UCSD-AML1 (cell line): ENCODE measurements at regions not wholly inside any gene's neighbourhood (a gene's known extent, or its start where the extent isn't known, plus 50 kb on each side); places are given as distances from the start of the nearest gene placed in this dataset.

Experiments used
- DNase-seq: peaks from one replicate; lab custom pipeline; 2025; ENCODE audit not compliant: unreplicated experiment; lab: John Stamatoyannopoulos, UW

DNA sequence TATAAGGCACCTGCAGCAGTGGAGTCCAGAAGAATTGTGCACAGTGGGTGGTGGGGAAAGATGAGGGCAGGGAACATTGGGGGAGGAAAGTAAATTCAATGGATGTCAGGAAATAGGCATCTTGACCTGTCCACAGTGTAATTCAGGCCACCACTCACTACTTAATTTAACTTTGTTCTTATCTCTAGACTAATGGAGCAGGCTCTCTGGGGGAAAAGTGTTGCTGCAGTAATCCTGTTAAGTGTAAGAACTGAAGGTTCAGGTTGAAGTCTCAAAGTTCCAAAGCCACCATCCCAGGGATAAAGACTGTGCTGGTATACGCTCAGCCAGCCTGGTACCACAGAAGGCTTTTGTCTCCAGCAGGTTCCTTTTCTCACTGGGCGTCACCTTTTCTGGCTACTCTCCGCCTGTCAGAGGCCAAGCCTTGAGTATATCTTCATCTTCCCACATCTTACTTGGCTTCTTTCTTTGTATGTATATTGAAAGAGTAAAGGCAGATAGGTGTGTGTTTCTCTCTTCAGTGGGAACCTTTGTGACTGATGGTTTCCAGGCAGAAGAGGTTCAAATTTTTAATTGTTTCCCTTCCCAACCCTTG lies 150.9 kb upstream of the DMRT1 start:
- DNase-seq, result no peak

DNA sequence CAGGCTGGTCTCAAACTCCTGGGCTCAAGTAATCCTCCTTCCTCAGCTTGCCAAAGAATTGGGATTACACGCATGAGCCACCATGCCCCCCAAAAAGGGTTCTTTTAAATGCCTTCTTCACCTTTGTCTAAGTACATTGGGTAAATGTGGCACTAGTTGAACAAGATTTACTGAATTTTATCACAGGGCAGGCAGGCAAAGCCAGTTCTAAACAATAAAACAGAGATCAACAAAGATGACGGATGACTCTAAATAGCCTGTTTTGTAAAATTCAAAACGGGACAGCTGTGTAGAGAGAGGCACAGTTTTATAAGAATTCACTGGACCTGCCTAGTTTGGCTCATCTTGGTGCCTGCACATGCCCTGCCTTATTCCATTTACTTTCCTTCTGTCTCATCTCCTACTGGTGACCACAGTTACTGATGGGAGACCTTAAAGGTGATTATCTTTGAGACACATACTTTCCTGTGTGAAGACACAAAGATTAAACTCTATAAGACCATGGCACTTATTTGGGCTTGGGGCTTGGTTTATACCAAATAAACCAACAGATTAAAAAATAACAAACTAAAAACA lies 149.6 kb upstream of the DMRT1 start:
- no peak for DNase-seq

DNA sequence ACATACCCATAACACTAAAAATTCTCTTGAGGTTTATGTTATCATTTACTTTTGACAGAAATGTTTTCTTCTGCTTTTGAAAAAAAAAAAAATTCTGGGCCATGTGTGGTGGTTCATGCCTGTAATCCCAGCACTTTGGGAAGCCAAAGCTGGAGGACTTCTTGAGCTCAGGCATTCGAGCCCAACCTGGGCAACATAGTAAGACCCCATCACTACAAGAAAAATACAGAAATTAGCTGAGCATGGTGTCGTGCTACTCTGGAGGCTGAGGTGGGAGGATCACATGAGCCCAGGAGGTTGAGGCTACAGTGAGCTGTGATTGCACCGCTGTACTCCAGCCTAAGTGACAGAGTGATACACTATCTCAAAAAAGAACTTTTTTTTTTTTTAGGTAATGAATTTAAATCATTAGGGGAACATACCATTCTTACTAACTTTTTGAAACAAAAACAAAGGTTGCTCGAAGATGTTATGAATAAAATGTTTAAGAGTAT lies 148.8 kb upstream of the DMRT1 start:
- DNase-seq, result no peak

DNA sequence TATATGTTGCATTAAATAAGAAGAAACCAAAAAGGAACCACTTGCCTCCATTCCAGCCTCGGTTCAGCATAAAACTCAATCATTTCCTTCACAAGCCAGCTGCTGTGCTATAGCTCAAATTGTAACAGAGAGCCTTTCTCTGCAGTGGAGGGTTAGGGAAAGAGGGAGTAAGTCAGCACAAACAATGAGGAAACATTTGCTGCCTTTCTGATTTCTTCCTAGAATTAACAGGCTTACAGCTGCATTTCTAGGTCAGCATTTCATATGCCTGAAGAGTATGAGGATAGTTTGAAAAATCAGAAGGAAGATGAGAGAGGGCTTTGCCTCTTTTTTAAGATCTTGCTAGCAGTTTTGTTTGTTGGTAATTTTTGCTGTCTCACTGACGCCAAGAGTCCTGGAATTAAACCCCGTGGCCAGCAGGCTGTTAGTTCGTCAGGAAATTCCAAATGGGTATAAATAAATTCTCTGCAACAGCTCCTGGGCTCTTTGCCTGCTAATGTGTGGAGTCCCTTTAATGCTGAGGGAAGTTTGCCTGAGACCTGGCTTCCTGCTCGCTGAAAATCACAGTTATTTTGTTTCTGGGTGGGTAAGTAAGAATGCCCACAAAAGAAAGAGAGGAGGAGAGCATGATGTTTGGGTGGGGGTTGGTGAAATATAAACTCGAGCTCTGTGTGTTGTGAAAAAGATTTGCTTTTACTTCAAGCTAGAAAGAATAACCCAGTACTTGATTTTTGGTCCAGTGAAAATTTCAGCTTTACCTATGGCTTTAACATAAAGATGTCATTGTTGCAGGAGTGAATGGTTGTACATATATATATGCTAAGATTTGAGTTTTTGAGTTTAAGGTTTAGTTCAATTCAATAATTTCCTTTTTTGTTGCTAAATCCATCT lies 148.1 kb upstream of the DMRT1 start:
- DNase-seq, result no peak

DNA sequence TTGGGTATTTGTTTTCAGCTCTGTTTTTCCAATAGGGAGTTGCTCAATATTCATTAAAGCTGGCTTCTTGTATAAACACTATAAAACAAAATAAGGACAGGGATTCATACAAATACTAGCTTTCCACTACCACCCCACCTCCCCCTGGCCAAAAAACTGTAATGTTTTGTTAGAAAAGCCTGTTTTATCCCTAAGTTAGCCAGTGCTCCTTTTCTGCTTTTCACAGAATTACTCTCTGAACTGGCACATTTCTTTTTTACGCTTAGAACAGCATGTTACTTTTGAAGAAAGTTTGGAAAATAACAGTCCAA lies 147.4 kb upstream of the DMRT1 start:
- no peak for DNase-seq

DNA sequence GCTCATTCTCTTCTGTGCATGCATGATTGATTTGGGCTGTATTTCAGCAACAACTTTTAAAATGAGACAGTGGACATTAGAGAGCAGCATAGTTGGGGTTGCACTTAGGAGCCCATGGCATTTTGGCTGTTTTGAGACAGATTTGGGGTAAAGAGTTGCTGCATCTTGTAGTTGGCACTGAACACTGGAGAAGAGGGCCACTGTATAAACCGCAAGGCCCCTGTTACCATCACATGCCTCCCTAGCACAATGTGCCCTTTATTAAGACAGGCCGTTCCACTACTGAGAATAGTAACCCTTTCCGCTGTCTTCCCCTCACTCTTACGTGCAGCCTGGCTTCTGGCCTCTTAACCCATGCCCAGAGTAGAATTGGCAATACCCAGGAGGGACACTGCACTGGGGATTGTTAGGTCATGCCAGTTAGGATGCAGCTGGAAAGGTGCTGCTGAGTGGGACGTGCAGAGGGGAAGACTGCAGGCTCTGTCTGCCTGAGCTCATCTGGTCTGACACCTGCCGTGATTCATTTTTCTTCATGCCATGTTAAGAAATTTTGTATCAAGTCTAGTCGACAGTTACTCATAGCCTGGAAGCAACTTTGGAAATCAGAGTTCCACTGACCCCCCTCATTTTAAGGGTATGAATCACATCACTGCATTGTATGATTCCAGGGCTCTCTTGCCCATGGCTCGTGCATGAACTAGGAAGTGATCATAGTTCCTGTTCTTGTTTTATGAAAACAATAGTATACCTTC lies 146.9 kb upstream of the DMRT1 start:
- DNase-seq, result no peak

DNA sequence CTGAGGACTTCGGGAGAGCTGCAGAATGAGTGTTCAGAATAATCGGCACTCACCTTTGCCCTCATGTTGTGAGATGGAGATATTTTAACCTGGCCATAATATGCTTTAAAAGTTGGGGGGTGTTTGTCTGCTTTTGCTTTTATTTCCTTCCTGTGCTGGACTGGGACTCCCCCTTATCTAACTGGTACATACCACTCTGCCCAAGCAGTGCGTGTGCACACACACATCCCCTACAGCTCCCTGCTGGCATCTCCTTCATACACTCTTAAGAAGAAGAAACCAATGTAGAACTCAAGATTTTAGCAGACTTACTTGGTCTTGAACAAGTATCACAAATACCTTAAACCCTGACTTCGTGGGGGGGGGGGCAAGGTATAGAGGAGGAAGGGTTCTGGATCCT lies 146.2 kb upstream of the DMRT1 start:
- no peak for DNase-seq

DNA sequence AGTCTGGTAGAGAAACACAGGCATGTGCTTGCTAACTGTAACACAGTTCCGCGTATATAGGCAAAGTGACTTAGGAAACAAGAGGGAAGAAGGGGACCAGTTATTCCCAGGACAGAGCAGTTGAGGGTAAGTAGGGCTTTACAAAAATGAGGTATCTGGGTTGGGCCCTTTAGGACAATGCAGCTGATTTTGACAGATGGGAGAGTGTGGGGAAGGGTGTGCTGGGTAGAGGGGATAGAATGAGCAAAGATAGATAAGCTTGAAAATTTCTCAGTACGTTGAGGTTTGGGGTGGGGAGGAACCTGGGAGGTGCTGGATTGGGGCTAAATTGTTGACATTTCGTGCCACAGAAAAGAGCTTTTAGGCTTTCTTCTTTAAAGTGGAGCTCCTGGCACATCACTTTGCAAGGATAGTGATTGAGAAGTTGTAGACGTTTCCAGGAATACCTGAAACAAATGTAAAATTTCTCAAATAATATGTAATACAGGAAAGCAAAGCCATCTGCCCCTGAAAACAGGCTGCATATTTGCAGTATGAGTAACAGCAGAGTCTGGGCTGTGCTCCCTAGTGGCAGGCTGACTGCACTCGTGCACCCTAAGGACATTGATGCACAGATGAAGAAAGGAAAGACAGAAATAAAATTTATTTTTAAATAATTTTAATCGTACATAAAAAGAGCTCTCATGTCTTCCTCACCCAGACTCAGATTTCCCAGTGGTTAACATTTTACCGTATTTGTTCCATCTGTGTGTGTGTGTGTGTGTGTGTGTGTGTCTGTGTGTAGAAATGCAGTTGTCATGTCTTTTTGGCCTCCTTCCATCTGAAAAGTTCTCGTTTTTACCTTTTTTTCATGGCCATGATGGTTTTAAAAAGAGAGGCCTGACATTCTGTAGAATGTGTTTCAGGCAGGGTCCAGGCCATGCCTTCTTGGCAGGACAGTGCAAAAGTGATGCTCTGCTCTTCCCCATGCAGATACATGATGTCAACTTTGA lies 144.9 kb upstream of the DMRT1 start:
- DNase-seq, result no peak

DNA sequence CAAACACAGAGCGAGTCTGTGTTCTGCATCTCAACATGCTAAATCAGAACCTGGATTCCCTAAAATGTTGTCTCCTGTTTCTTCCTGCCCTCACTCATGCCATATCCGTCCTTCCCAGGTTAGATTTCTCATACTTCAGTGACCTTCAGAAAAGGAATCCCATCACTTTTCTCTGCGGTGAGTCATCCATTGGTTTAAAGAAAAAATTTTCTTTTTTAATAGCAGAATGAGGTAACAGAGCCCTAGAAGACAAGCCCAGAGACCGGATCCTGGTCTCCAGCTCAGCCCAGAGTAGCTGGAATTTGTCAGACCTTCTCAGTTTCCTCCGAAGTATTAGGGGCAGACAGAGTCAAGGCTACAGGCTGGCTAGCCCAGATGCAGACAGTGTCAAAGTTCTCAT lies 143.2 kb upstream of the DMRT1 start:
- DNase-seq, result no peak

DNA sequence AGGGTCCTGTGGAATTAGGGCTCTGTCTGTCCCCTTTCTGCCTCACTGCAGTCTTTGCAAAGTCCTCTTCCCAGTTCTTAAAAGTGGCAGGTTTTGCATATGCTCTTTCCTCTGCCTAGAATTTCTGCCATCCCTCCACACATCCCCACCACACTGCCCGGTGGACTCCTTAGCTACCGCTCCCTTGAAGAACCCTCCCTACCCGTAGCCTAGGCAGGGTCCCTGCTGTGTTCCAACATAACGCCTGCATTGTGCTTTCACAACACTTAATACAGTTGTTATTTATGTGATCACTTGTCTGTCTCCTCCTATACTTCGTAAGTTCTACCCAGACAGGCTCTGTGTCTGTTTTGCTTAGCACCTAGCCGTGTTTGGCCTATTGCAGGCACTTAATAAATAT lies 142.5 kb upstream of the DMRT1 start:
- DNase-seq, result no peak

DNA sequence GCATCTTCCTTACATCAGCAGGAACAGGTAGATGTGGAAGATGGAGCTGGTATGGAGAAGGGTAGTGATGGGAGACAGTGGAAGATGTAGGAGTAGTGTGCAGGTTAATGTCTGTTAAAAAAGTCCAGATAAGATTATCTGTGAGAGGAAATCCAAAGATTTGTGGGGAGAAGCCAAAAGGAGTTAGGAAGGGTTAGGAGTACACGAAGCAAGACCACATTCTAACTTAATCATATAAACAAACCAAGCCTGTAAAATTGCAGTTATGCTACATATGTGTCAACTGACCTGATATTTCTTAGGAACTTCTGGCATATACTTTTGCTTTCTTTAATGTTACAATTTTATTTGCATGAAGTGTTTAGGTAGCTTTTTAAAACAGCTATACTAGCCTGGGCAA lies 142.1 kb upstream of the DMRT1 start:
- no peak for DNase-seq

DNA sequence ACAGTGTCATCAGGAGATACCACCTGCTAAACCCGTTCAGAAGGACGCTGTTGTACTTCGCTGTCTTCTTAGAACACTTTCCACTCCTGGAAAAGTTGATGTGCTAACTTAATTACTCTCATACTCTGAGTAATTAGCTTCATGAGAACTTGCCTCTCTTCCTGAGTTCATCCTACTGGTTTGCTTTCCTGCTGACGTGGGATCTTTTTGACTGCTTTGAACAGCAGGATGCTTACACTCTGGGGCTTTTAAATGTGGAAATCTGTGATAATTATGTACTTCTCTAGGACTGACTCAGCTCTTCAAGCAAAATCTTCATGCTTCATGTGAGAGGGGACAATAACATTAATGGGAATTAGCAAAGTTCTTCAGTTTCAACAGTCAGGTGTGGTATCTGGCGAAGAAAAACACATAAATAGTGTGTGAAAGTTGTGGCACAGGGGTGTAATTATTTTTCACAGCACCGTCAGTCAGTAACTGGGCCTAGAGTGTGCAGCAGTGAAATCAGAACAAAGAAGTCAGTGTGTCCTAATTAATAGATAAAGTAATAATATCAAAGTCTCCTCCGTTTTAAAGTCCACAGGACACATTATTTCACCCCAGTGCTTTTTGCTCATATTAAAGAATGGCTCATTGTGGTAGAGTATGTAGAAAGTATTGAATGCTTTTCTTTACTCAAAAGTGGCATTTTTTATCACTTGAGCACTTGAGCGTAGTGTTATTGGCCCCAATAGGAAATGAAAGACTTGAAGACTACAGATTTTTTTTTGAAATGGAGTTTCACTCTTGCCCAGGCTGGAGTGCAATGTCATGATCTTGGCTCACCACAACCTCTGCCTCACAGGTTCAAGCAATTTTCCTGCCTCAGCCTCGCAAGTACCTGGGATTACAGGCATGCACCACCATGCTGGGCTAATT lies 140.9 kb upstream of the DMRT1 start:
- DNase-seq, result no peak

DNA sequence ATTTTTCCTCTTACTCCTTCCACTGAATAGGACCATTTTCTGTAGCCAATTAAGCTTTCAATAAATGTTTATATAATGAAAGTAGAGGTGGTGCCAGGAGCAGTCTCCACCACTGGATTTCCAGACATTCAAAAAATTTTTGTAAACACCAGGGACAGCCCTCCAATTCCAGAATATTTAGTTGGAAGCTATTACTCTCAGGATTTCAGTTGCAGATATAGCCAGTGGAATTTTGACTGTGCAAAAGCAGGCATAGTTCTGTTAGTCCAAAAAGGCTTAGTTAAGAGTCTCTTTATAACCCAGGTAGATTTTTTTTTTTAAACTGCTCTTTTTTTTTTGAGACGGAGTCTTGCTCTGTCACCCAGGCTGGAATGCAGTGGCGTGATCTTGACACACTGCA lies 138.1 kb upstream of the DMRT1 start:
- DNase-seq, result no peak

DNA sequence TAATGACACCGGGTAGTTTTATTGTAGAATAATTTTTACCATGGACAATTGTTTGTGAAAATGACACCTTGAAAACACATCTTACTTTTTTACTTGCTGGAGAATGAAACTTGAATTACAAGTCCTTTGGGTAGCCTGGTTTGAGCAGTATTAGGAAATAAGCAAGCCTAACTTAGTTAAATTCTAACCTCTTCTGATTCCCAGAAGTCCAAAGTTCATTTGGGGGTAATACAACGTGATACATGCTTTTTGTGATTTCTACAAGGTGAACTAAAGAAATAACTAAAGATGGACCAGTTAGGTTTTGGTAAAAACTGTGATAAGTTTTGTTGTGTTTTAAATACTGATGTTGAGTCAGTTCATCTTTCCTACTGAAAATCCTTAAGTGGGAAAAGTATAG lies 135.4 kb upstream of the DMRT1 start:
- no peak for DNase-seq

DNA sequence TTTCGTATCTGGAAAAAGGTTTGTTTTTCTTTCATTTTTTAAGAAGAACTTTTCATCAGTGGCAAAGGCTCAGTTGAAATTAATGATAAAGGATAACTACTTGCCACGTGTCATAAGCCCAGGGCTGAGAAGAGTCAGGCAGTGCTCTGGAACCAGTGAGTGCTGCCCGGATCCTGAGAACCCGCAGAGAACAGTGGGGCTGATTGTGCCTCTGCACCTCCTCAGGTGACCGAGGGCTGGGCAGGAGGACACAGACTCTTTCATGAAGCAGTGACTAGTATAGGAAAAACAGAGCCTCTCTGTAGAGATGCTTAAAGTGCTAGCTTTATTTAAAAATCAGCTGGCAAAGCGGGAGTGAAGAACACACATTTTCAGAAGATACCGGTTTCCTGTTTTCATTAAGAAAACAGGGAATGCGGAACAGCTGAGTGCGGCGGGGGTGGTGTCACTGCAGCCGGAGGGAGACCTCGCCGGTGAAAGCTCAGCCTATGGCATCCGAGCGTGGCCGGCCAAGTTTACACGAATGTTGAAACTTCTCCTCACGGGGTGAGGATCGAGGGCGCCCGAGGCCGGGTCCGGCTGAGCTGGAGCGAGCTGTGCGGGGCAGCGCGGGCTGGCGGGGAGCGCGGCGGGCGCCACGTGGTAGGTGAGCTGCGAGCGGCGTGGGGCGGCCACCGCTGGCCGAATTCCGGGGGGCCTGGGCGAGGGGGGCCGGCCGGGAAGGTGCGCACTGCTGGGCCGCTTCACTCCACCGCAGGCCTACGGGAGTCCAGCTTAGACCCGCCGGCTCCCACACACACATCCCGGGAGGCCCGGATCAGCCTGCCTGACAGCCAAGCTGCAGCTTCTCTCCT lies 134.7 kb upstream of the DMRT1 start:
- DNase-seq, result peak; percentile 46

DNA sequence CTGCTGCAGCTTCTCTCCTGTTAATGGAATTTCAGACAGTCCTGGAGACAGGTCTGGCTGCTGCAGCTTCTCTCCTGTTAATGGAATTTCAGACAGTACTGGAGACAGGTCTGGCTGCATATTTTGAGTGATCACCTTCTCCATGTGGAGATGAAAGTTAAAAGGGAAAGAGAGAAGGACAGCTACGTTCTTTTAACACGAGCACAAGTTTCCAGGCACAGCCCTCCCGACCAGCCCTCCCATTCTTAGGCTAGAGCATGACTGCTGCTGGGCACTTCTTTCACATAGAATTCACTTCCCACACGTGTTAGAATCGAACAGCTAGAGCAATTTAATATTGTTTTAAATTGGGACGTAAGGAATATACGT lies 133.3 kb upstream of the DMRT1 start:
- no peak for DNase-seq

DNA sequence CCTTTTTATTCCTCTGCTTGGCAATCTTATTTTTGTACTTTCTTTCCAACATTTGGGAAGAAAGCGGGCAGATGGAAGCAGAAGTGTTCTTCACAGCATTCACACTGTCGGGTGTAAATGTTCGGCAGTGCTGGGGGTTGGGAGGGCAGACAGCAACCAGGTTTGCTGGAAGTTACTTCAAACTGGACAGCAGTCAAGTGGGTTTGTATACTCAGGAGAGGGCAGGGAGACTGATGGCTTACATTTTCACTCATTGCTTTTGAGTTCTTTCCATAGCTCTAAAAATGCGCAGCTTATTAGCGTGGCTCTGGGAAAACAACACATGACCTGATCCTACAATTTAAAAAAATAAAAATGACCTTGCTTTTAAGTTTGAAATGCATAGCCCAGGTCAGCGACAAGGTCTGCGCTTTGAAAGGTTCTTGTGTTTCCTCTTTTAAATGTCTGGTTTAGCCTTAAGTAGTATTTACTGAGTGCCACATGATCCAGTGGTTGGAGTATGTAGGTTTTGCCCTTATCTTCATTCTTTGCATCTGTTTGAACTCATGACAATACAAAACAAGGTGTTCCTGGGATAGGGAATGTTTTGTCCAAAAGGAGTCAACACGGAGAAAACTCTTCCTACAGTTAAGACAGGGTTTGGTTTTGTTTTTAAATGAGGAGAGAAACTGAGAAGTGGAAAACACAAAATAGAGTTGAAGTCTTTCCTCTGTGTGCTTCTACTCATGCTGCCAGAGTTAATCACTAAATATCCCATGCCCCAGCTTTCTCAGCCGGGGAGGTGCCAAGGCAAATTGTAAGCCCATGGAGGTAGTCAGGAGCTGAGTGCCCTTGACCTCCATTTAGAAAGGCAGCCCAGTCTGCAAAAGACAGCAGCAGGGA lies 132.7 kb upstream of the DMRT1 start:
- no peak for DNase-seq
